Liver (tissue), 8 donors: ENCODE measurements at regions not wholly inside any gene's neighbourhood (a gene's known extent, or its start where the extent isn't known, plus 50 kb on each side); places are given as distances from the start of the nearest gene placed in this dataset.
"Not testable (repeated sequence)": the region's sequence is repeated elsewhere in the genome, so short reads cannot be mapped to it uniquely, and the experiment has no call there.

Experiments used
- DNase-seq: peaks from one replicate; pipeline ENCODE4 v3.0.0-alpha.2; 2017; ENCODE audit warnings: low spot score
- H3K27ac ChIP-seq, 2 donors: one replicate each; pipeline ENCODE4 v1.7.0; 2013; ENCODE audit warnings: inconsistent platforms in 2 of 2, low read length in 2 of 2, control low read depth in 1 of 2, low read depth in 1 of 2, mild to moderate bottlenecking in 1 of 2
- H3K27me3 ChIP-seq, 4 donors: one replicate each; pipeline versions ENCODE4 v1.6.1 to v1.7.0; 2013; ENCODE audit warnings: low read length in 3 of 4, inconsistent platforms in 1 of 4, mild to moderate bottlenecking in 1 of 4, moderate library complexity in 1 of 4; ENCODE audit not compliant: control insufficient read depth in 4 of 4, insufficient read depth in 4 of 4
- H3K36me3 ChIP-seq, 4 donors: one replicate each; pipeline versions ENCODE4 v1.6.1 to v1.7.0; 2013; ENCODE audit warnings: low read length in 3 of 4, mild to moderate bottlenecking in 3 of 4, low read depth in 1 of 4, moderate library complexity in 1 of 4; ENCODE audit not compliant: control insufficient read depth in 4 of 4, insufficient read depth in 3 of 4
- H3K4me1 ChIP-seq, 4 donors: one replicate each; pipeline versions ENCODE4 v1.6.1 to v1.7.0; 2013; ENCODE audit warnings: low read length in 3 of 4, mild to moderate bottlenecking in 3 of 4, moderate library complexity in 1 of 4; ENCODE audit not compliant: control insufficient read depth in 4 of 4, insufficient read depth in 4 of 4
- H3K4me3 ChIP-seq, 3 donors: one replicate each; pipeline versions ENCODE4 v1.6.1 to v1.7.0; 2013; ENCODE audit warnings: low read length in 3 of 3, control low read depth in 1 of 3, low read depth in 1 of 3, mild to moderate bottlenecking in 1 of 3
- H3K9ac ChIP-seq, 2 donors: one replicate each; pipeline ENCODE4 v1.7.0; 2013; ENCODE audit warnings: low read length in 2 of 2, mild to moderate bottlenecking in 2 of 2, moderate library complexity in 2 of 2, control low read depth in 1 of 2, low read depth in 1 of 2
- H3K9me3 ChIP-seq, 4 donors: one replicate each; pipeline versions ENCODE4 v1.6.1 to v1.7.0; 2013; ENCODE audit warnings: low read length in 3 of 4; ENCODE audit not compliant: control insufficient read depth in 4 of 4
- EGR1 ChIP-seq, 2 donors: IDR thresholded peaks; 2 replicates each; pipeline ENCODE4 v1.6.1; 2016 to 2018; ENCODE audit warnings: antibody characterized with exemption in 2 of 2, low read depth in 2 of 2
- FOXA1 ChIP-seq: IDR thresholded peaks from 2 replicates; pipeline ENCODE4 v1.6.1; 2016; ENCODE audit warnings: antibody characterized with exemption
- FOXA2 ChIP-seq: IDR thresholded peaks from 2 replicates; pipeline ENCODE4 v1.6.1; 2016; ENCODE audit warnings: antibody characterized with exemption
- GABPA ChIP-seq, 2 donors: IDR thresholded peaks in 1 of 2; conservative IDR thresholded peaks in 1 of 2; 2 replicates each; pipeline ENCODE4 v1.6.1; 2016; ENCODE audit warnings: antibody characterized with exemption in 2 of 2, mild to moderate bottlenecking in 1 of 2, moderate library complexity in 1 of 2
- HNF4A ChIP-seq, 2 donors: conservative IDR thresholded peaks; 2 replicates each; pipeline ENCODE4 v1.6.1; 2016; ENCODE audit warnings: antibody characterized with exemption in 2 of 2, mild to moderate bottlenecking in 2 of 2
- HNF4G ChIP-seq: IDR thresholded peaks from 2 replicates; pipeline ENCODE4 v1.6.1; 2016; ENCODE audit warnings: antibody characterized with exemption
- JUND ChIP-seq, 2 donors: IDR thresholded peaks; 2 replicates each; pipeline ENCODE4 v1.6.1; 2016; ENCODE audit warnings: antibody characterized with exemption in 2 of 2
- NR2F2 ChIP-seq: IDR thresholded peaks from 2 replicates; pipeline ENCODE4 v1.6.1; 2016; ENCODE audit warnings: antibody characterized with exemption
- RAD21 ChIP-seq, 2 donors: IDR thresholded peaks; 2 replicates each; pipeline ENCODE4 v1.6.1; 2016; ENCODE audit warnings: antibody characterized with exemption in 2 of 2, mild to moderate bottlenecking in 2 of 2
- RXRA ChIP-seq, 2 donors: IDR thresholded peaks; 2 replicates each; pipeline ENCODE4 v1.6.1; 2017 to 2018; ENCODE audit warnings: antibody characterized with exemption in 2 of 2, mild to moderate bottlenecking in 1 of 2
- SP1 ChIP-seq: IDR thresholded peaks from 2 replicates; pipeline ENCODE4 v1.6.1; 2018; ENCODE audit warnings: antibody characterized with exemption, mild to moderate bottlenecking
- TAF1 ChIP-seq: conservative IDR thresholded peaks from 2 replicates; pipeline ENCODE4 v1.6.1; 2016; ENCODE audit warnings: antibody characterized with exemption, mild to moderate bottlenecking
- YY1 ChIP-seq: IDR thresholded peaks from 2 replicates; pipeline ENCODE4 v1.6.1; 2016; ENCODE audit warnings: antibody characterized with exemption, mild to moderate bottlenecking
- WGBS: extraction: QIAGEN DNeasy Blood & Tissue Kit; methylation state at CpG from one replicate; pipeline ENCODE4 v1.1.7; 2013; 5-methylcytosine and 5-hydroxymethylcytosine counted together
- TF ChIP-seq, protein P1 (sequence below): fragments of 150-350 bp; IDR thresholded peaks from 2 replicates; pipeline ENCODE4 v1.5.1; 2017; ENCODE audit warnings: improper control_type of control experiment, low read depth, low read length; ENCODE audit not compliant: missing input control
- TF ChIP-seq, protein P2 (sequence below): IDR thresholded peaks from 2 replicates; pipeline ENCODE4 v1.6.1; 2016; ENCODE audit warnings: antibody characterized with exemption
- TF ChIP-seq, protein P3 (sequence below): IDR thresholded peaks from 2 replicates; pipeline ENCODE4 v1.6.1; 2016; ENCODE audit warnings: antibody characterized with exemption
- TF ChIP-seq, protein P4 (sequence below): IDR thresholded peaks from 2 replicates; pipeline ENCODE4 v1.6.1; 2016; ENCODE audit warnings: antibody characterized with exemption
- donor health status: healthy.
- donor health status: healthy.
- donor health status: healthy.
- donor health status: healthy.
- donor health status: healthy.

DNA sequence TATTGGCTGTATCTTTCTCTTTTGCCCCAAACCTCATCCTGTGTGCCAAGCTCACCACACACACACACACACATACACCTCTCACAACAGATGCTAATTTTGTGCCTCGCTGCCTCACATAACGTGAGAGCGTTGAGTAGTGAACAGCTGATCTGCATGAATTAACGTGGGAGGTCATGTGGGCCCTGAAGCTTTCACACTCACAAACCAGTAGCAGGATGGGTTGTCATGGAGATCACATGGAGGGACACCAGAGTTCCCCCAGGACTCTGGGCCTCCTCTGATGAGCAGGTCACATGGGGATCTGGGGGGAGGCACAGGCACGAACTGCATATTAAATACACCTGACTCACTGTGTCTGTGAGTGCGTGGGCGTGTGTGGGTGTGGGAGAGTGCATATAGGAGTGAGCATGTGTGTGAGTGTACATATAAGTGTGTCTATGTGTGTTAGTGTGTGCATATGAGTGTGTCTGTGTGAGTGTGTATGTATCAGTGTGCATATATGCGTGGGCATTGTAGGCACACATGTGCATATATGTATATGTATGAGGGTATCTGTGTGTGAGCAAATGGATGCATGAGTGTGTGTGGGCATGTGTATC lies 62.7 kb upstream of the SULF2 start:
- TF ChIP-seq JUND (IDR thresholded peaks at IDR 0.05) (no peak), HNF4G (no peak), HNF4A (conservative IDR thresholded peaks at IDR 0.05) (no peak), NR2F2 (no peak), FOXA2 (no peak), RAD21 (IDR thresholded peaks at IDR 0.05) (no peak), FOXA1 (no peak), RXRA (IDR thresholded peaks at IDR 0.05) (no peak), GABPA (IDR thresholded peaks at IDR 0.05 in 1 of 2, conservative IDR thresholded peaks at IDR 0.05 in 1 of 2) (no peak), TAF1 (no peak), SP1 (no peak), YY1 (no peak), EGR1 (IDR thresholded peaks at IDR 0.05; ENCODE audit: low read depth in 2 of 2) (no peak)
- TF ChIP-seq, protein P1, sequence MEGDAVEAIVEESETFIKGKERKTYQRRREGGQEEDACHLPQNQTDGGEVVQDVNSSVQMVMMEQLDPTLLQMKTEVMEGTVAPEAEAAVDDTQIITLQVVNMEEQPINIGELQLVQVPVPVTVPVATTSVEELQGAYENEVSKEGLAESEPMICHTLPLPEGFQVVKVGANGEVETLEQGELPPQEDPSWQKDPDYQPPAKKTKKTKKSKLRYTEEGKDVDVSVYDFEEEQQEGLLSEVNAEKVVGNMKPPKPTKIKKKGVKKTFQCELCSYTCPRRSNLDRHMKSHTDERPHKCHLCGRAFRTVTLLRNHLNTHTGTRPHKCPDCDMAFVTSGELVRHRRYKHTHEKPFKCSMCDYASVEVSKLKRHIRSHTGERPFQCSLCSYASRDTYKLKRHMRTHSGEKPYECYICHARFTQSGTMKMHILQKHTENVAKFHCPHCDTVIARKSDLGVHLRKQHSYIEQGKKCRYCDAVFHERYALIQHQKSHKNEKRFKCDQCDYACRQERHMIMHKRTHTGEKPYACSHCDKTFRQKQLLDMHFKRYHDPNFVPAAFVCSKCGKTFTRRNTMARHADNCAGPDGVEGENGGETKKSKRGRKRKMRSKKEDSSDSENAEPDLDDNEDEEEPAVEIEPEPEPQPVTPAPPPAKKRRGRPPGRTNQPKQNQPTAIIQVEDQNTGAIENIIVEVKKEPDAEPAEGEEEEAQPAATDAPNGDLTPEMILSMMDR, result no peak
- TF ChIP-seq, protein P2, sequence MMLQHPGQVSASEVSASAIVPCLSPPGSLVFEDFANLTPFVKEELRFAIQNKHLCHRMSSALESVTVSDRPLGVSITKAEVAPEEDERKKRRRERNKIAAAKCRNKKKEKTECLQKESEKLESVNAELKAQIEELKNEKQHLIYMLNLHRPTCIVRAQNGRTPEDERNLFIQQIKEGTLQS, result no peak
- TF ChIP-seq, protein P3, sequence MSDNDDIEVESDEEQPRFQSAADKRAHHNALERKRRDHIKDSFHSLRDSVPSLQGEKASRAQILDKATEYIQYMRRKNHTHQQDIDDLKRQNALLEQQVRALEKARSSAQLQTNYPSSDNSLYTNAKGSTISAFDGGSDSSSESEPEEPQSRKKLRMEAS, result no peak
- TF ChIP-seq, protein P4, sequence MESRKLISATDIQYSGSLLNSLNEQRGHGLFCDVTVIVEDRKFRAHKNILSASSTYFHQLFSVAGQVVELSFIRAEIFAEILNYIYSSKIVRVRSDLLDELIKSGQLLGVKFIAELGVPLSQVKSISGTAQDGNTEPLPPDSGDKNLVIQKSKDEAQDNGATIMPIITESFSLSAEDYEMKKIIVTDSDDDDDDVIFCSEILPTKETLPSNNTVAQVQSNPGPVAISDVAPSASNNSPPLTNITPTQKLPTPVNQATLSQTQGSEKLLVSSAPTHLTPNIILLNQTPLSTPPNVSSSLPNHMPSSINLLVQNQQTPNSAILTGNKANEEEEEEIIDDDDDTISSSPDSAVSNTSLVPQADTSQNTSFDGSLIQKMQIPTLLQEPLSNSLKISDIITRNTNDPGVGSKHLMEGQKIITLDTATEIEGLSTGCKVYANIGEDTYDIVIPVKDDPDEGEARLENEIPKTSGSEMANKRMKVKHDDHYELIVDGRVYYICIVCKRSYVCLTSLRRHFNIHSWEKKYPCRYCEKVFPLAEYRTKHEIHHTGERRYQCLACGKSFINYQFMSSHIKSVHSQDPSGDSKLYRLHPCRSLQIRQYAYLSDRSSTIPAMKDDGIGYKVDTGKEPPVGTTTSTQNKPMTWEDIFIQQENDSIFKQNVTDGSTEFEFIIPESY, result no peak
- Histone ChIP-seq H3K9ac (no peak overlapping the region), H3K4me3 (no peak overlapping the region), H3K4me1 (no peaks in the 10 kb centered on the region), H3K27me3 (no peaks in the 10 kb centered on the region), H3K36me3 (no peaks in the 10 kb centered on the region), H3K9me3 (no peaks in the 10 kb centered on the region), H3K27ac (no peak overlapping the region)
- no peak for DNase-seq
- WGBS, result 83% methylated on average over 8 of the region's 8 CpGs

DNA sequence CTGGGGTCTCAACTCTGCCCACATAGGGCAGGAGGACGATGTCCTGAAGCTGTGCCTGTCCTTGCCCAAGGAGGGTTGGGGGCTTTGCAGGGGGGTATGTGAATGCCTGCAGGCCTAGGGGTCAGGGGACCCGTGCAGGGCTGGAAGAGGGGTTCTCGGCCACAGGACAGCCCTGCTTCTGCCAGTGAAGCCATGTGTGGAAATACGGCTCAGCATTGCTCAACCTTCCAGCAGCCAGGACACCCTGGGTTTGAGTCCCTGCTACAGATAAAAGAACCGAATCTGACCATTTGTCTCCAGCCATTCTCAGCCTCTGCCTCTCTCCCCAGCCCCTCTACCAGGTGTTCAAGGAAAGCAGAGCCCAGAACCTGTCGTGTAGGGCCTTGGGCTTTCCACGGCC lies 61.9 kb upstream of the SULF2 start:
- not testable (repeated sequence) for H3K27me3 ChIP-seq, H3K4me1 ChIP-seq, H3K4me3 ChIP-seq, H3K9me3 ChIP-seq, H3K9ac ChIP-seq, DNase-seq, H3K27ac ChIP-seq, H3K36me3 ChIP-seq
- 63% methylated on average over 7 of the region's 7 CpGs for WGBS

DNA sequence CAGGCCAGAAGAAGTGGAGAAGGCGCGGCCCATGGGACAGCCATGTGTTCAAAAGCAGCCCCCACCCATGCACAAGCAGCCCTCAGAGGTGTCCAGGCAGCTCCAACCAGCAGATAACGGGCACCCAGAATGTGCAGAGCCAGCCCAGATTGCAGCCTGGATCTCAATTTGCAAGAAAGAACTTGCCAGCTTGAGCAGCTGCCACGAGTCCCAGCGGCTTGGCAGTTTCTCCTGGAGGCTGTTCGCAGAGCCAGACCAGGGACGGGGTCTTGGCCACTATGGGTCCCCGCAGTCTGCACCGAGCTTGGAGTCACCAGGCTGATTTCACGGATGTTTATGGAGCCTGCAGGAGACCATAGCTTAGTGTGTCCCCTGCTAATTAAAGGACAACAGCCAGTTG lies 61.4 kb upstream of the SULF2 start:
- not testable (repeated sequence) for H3K4me1 ChIP-seq, H3K27ac ChIP-seq, DNase-seq, H3K36me3 ChIP-seq, H3K9me3 ChIP-seq, H3K4me3 ChIP-seq, H3K9ac ChIP-seq, H3K27me3 ChIP-seq
- 76% methylated on average over 10 of the region's 10 CpGs for WGBS

DNA sequence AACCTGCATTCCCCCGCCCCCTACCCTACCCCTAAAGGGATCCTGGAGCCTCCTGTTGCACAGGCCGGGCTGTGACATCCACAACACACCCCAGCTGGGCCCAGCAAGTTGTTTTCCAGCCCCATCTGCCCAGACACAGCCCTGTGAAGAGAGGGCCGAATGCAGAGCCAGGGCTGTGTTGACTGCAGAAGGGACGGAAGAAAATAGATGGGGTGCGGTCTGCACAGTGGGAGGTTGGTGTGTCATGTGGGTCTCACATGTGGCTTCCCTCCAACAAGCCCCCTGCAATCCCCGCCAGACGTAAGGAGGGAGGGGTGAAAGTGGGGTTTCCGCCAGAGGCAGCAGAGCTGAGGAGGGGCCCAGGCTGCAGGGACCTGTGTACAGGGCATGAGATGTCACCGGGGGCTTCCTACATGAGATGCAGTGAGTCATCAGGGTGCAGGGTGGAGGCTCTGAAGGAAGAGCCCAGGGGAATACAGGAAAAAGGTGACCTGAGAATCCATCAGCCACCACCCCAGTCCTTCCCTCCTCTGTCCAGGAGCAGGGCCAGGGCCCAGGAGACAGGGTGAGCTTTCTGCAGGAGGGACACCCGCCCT lies 60.2 kb upstream of the SULF2 start:
- not testable (repeated sequence) for H3K9me3 ChIP-seq, H3K27ac ChIP-seq, H3K27me3 ChIP-seq, H3K4me3 ChIP-seq, H3K36me3 ChIP-seq, DNase-seq, H3K9ac ChIP-seq, H3K4me1 ChIP-seq
- WGBS, result 88% methylated on average over 10 of the region's 10 CpGs

DNA sequence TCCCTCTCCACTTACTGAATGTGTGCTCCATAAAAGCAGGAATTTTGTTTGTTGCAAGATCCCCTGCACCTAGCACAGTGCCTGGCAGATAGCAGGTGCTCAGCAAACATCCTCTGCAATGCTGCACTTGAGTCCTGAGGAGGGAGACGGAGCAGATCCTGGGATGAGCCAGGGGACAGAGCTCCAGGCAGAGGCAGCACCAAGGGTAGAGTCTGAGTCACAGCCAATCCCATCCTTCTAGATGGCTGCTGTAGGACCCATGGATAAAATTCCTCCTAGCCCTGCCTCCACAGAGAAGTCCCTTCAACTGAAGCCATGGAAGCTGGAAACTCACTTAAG lies 59.3 kb upstream of the SULF2 start:
- H3K36me3 ChIP-seq, H3K27me3 ChIP-seq, DNase-seq, H3K4me1 ChIP-seq, H3K9ac ChIP-seq, H3K4me3 ChIP-seq, H3K9me3 ChIP-seq, H3K27ac ChIP-seq: not testable (repeated sequence)
- WGBS, result 71% methylated on average over 1 of the region's 1 CpG
